ENCODE measurements at regions not wholly inside any gene's neighbourhood (a gene's known extent, or its start where the extent isn't known, plus 50 kb on each side); places are given as distances from the start of the nearest gene placed in this dataset.

GRCh38 chr11:98047647-98048046, 973.1 kb upstream of the CNTN5 start:
- ATAC-seq, result no peak

More at GRCh38 chr11:98047647-98048046, 973.1 kb upstream of the CNTN5 start:
- no peaks in the 10 kb centered on the region for H4K20me1 ChIP-seq (replicated peaks; ENCODE audit: insufficient read depth)
- H3K9me2 ChIP-seq (ENCODE audit: insufficient read depth), result peaks cover 12% of the 10 kb centered on the region; the same call in 1 of the 2 replicates
- no peaks in the 10 kb centered on the region; the same call in 2 of the 3 replicates for H3K9me3 Mint-ChIP-seq
- H3K4me3 Mint-ChIP-seq, result no peak overlapping the region
- H3K27ac ChIP-seq (ENCODE audit: low read depth), result no peak overlapping the region
- no peak overlapping the region for H3K27ac Mint-ChIP-seq
- H3K36me3 ChIP-seq (ENCODE audit: insufficient read depth), result no peaks in the 10 kb centered on the region
- H3K4me1 Mint-ChIP-seq, result no peaks in the 10 kb centered on the region
- no peak for DNase-seq (ENCODE audit: low spot score)
- no peaks in the 10 kb centered on the region for H3K27me3 ChIP-seq (ENCODE audit: insufficient read depth)
- H3K4me2 ChIP-seq, result no peak overlapping the region
- H3F3A ChIP-seq (replicated peaks; ENCODE audit: low read depth), result no peaks in the 10 kb centered on the region
- H3K79me2 ChIP-seq (replicated peaks; ENCODE audit: insufficient read depth), result no peaks in the 10 kb centered on the region
- no peaks in the 10 kb centered on the region for H3K27me3 Mint-ChIP-seq (ENCODE audit: insufficient read depth, low read depth, poor library complexity)
- H3K4me3 ChIP-seq, result no peak overlapping the region
- no peaks in the 10 kb centered on the region for H3K4me1 ChIP-seq (ENCODE audit: insufficient read depth)
- H2AFZ ChIP-seq, result no peak overlapping the region
- H3K36me3 Mint-ChIP-seq (ENCODE audit: low read depth), result no peaks in the 10 kb centered on the region
- TF ChIP-seq ZNF331 (CRISPR knock-in tag; IDR thresholded peaks at IDR 0.05; ENCODE audit: low read depth), result no peak
- TF ChIP-seq STAT1 (IDR thresholded peaks at IDR 0.05; ENCODE audit: unreplicated experiment), result no peak
- no peak for TF ChIP-seq POLR2AphosphoS5 (IDR thresholded peaks at IDR 0.05; ENCODE audit: low read depth)
- no peak for TF ChIP-seq ZNF114 (CRISPR knock-in tag; IDR thresholded peaks at IDR 0.05)
- no peak for TF ChIP-seq ETS1 (IDR thresholded peaks at IDR 0.05)
- no peak for TF ChIP-seq ZNF462 (CRISPR knock-in tag; IDR thresholded peaks at IDR 0.05)
- no peak for TF ChIP-seq NANOG (IDR thresholded peaks at IDR 0.05; ENCODE audit: borderline replicate concordance)
- no peak for TF ChIP-seq EZH2 (IDR thresholded peaks at IDR 0.05; ENCODE audit: low read depth, unreplicated experiment)
- TF ChIP-seq REST (IDR thresholded peaks at IDR 0.05; ENCODE audit: unreplicated experiment), result no peak
- no peak for TF ChIP-seq EZH2phosphoT487 (IDR thresholded peaks at IDR 0.05; ENCODE audit: unreplicated experiment)
- no peak for TF ChIP-seq CREB1 (CRISPR knock-in tag; IDR thresholded peaks at IDR 0.05; ENCODE audit: low read depth)
- no peak for TF ChIP-seq JUNB (IDR thresholded peaks at IDR 0.05; ENCODE audit: unreplicated experiment)
- TF ChIP-seq CTCF (conservative IDR thresholded peaks at IDR 0.05; ENCODE audit: low read depth in 2 of 2), result no peak

Measured in GM23338 (cell line).